MCF 10A (cell line): ENCODE measurements at regions not wholly inside any gene's neighbourhood (a gene's known extent, or its start where the extent isn't known, plus 50 kb on each side); places are given as distances from the start of the nearest gene placed in this dataset.

Experiments
- BruUV-seq: library from RNA; stranded (reverse); fragments of 400-500 nt; replicated peaks from 2 replicates; lab custom pipeline; 2021; lab: Mats Ljungman, UMichigan
- CTCF ChIA-PET: fragments of 300-600 bp; sonication (Branson Sonifier 250); formaldehyde crosslinking; extraction: SDS; loops from one replicate; lab custom pipeline; 2021; ENCODE audit warnings: antibody characterized with exemption, inconsistent platforms; lab: Yijun Ruan, JAX
- POLR2A ChIA-PET: fragments of 300-600, 350-650 bp; sonication (Branson Sonifier 250); formaldehyde crosslinking; extraction: SDS; loops from one replicate; lab custom pipeline; 2020; ENCODE audit warnings: antibody characterized with exemption, inconsistent platforms; lab: Yijun Ruan, JAX
- DNase-seq: peaks from one replicate; pipeline ENCODE4 v3.0.0-alpha.2; 2018; ENCODE audit not compliant: unreplicated experiment
- H3K27ac Mint-ChIP-seq: one replicate; pipeline ENCODE4 v1.8.0; 2022; ENCODE audit warnings: mild to moderate bottlenecking, low read depth, mixed read lengths; ENCODE audit not compliant: unreplicated experiment
- H3K27me3 Mint-ChIP-seq: one replicate; pipeline ENCODE4 v1.8.0; 2022; ENCODE audit warnings: mixed read lengths; ENCODE audit not compliant: insufficient read depth, unreplicated experiment
- H3K36me3 Mint-ChIP-seq: one replicate; pipeline ENCODE4 v1.8.0; 2022; ENCODE audit warnings: mild to moderate bottlenecking, moderate library complexity, mixed read lengths; ENCODE audit not compliant: insufficient read depth, unreplicated experiment
- H3K4me1 Mint-ChIP-seq: one replicate; pipeline ENCODE4 v1.8.0; 2022; ENCODE audit warnings: mixed read lengths; ENCODE audit not compliant: insufficient read depth, unreplicated experiment
- H3K4me3 Mint-ChIP-seq: one replicate; pipeline ENCODE4 v1.8.0; 2022; ENCODE audit warnings: mild to moderate bottlenecking, moderate library complexity, mixed read lengths; ENCODE audit not compliant: unreplicated experiment
- H3K9me3 Mint-ChIP-seq: one replicate; pipeline ENCODE4 v1.8.0; 2022; ENCODE audit warnings: mixed read lengths; ENCODE audit not compliant: unreplicated experiment
- CTCF ChIP-seq: fragments of 200-600 bp; IDR thresholded peaks from one replicate; pipeline ENCODE4 v1.8.0; 2022; ENCODE audit warnings: antibody characterized with exemption, mild to moderate bottlenecking; ENCODE audit not compliant: unreplicated experiment
- intact Hi-C: fragments of 100-400 bp; cut with micrococcal nuclease; formaldehyde crosslinking; loops from 2 replicates; pipeline ENCODE4 v1.14.1; 2022

- intact Hi-C loops, result no loop called here
- no peaks in the 10 kb centered on the region for H3K27me3 Mint-ChIP-seq
- DNase-seq, result no peak
- no peak overlapping the region for H3K27ac Mint-ChIP-seq
- ChIA-PET CTCF (no interaction called here), POLR2A (no interaction called here)
- H3K36me3 Mint-ChIP-seq, result no peaks in the 10 kb centered on the region
- H3K4me1 Mint-ChIP-seq, result peaks cover 10% of the 10 kb centered on the region
- BruUV-seq, result no TSS peak
- no peak overlapping the region for H3K4me3 Mint-ChIP-seq
- no peak for TF ChIP-seq CTCF
- no peaks in the 10 kb centered on the region for H3K9me3 Mint-ChIP-seq
These were observed 871.0 kb downstream of the OTOL1 start for GRCh38 chr3:162367429-162368260.

- H3K4me1 Mint-ChIP-seq, result peaks cover 10% of the 10 kb centered on the region
- no peaks in the 10 kb centered on the region for H3K36me3 Mint-ChIP-seq
- H3K27ac Mint-ChIP-seq, result no peak overlapping the region
- no peak for DNase-seq
- CTCF ChIA-PET, result no interaction called here
- no peak for TF ChIP-seq CTCF
- BruUV-seq, result no TSS peak
- POLR2A ChIA-PET, result no interaction called here
- H3K9me3 Mint-ChIP-seq, result no peaks in the 10 kb centered on the region
- H3K4me3 Mint-ChIP-seq, result no peak overlapping the region
- no peaks in the 10 kb centered on the region for H3K27me3 Mint-ChIP-seq
- intact Hi-C loops, result no loop called here
These were observed 871.8 kb downstream of the OTOL1 start for GRCh38 chr3:162368417-162368816.

DNA sequence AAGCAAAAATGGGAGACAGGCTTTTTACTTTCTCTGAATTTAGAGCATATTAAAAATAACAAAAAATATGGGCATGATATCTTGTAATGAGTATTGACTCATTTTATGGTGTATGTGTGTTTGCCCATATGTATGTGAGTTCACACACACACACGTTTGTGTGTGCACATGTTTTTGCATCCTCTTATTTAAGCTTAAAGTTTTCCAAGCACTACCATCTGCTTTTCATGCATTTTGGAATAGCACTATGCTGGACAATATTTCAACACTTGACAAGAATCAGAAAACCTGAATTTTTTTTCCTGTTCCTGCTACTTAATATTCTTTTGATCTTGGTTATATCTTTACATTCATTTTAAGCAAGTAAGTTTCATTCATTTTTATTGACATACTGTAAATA, 872.7 kb downstream of the OTOL1 start:
- ChIA-PET POLR2A (no interaction called here), CTCF (no interaction called here)
- Mint-ChIP-seq H3K27ac (no peak overlapping the region), H3K4me3 (no peak overlapping the region), H3K9me3 (no peaks in the 10 kb centered on the region), H3K36me3 (no peaks in the 10 kb centered on the region), H3K4me1 (peaks cover 10% of the 10 kb centered on the region), H3K27me3 (no peaks in the 10 kb centered on the region)
- intact Hi-C loops, result no loop called here
- no peak for TF ChIP-seq CTCF
- DNase-seq, result no peak
- no TSS peak for BruUV-seq

DNA sequence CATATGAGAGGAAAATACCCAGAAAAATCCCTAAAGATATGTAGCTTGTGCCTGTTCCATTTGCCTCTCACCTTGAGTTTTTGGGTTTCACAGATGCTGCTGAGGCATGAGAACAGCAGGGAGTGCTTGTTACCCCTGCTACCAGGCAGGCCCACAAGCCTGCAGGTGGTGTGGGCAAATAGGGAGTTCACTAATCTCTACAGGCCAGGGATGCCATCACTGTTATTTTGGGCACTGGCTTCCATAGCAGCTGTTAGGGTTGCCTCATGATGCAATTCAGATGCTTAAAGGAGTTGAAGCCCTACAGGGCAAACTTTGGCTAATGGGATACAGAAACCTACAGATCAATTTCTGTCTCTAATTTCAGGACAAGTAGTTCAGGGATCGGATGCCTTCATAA, 873.5 kb downstream of the OTOL1 start:
- no peaks in the 10 kb centered on the region for H3K9me3 Mint-ChIP-seq
- DNase-seq, result no peak
- ChIA-PET POLR2A (no interaction called here), CTCF (no interaction called here)
- H3K27me3 Mint-ChIP-seq, result no peaks in the 10 kb centered on the region
- intact Hi-C loops, result no loop called here
- no peak overlapping the region for H3K4me3 Mint-ChIP-seq
- TF ChIP-seq CTCF, result no peak
- no peaks in the 10 kb centered on the region for H3K36me3 Mint-ChIP-seq
- BruUV-seq, result no TSS peak
- no peak overlapping the region for H3K27ac Mint-ChIP-seq
- peaks cover 10% of the 10 kb centered on the region for H3K4me1 Mint-ChIP-seq
